ENCODE measurements at regions not wholly inside any gene's neighbourhood (a gene's known extent, or its start where the extent isn't known, plus 50 kb on each side); places are given as distances from the start of the nearest gene placed in this dataset.

DNA sequence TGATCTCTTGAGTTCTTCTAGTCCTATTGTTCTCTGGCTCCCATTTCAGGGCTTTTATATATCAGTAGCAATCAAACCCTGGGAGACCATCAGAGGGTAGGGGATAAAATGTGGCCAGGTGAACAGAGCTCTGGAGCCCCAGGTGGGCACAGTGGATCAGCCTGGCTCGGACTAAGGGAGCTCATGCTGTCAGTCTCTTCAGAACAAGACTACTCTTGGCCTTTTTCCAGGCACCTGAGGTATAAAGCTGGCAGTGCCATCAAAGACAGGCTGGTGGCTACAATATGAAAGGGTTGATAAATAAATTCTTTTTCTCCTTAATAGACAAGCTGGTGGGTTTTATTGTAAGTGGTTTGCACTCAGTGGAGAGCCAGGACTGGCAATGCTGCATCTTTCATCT is 160.0 kb upstream of the CCL2 start:
- no peak for DNase-seq
- Mint-ChIP-seq H3K36me3 (ENCODE audit: low read depth) (no peaks in the 10 kb centered on the region), H3K4me1 (no peaks in the 10 kb centered on the region), H3K27ac (no peak overlapping the region), H3K27me3 (peaks cover 2% of the 10 kb centered on the region), H3K4me3 (no peak overlapping the region), H3K9me3 (no peaks in the 10 kb centered on the region)
- ChIA-PET CTCF (no interaction called here), POLR2A (no interaction called here)

DNA sequence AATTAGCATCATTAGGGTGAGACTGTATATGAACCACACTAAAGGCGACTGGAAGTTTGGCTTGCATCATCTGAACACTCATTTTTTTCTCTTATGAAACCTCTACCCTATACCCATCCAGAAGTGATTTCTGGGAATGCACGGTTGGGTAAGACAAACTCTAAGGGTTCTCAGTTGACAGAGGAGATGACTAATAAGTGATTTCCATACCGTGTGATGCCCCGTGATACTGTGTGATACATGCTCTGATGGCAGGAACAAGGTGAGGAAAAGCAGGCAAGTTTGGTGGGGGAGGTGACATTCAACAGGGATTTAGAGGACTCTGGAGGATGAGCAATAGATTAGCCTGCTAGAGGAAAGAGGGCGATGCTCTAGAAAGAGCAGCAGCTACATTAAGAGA is 156.4 kb upstream of the CCL2 start:
- Mint-ChIP-seq H3K27me3 (peaks cover 4% of the 10 kb centered on the region), H3K9me3 (no peaks in the 10 kb centered on the region), H3K27ac (no peak overlapping the region), H3K4me1 (no peaks in the 10 kb centered on the region), H3K36me3 (ENCODE audit: low read depth) (no peaks in the 10 kb centered on the region), H3K4me3 (no peak overlapping the region)
- ChIA-PET POLR2A (no interaction called here), CTCF (no interaction called here)
- DNase-seq = no peak

DNA sequence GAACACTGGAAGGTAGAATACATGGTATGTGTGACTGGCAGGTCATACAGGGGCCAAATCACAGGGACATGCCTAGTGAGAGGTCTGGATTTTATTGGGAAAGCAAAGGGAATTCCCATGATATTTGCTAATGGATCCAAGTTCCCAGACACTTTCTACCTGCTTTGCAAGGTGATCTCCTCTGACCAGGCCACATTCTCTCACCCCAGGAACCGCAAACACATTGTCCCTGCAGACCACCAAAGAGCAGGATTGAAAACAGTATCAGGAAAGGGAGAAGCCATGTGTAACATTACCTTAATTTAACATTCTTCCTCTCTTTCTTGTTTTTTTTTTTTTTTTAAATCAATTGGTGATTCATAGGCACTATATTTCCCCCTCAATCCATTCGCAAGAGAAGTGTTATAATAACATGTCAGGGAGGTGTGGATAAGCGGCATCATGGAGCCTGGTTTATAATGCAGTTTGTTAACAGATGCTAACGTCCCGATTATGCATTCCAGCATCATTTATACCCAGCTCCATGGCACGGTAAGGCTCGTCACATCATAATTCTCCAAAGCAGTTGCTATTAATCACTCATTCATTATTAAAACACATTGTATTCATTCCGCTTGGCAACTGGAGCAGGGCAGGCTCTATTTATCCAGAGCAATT is 155.1 kb upstream of the CCL2 start:
- Mint-ChIP-seq H3K4me1 (no peaks in the 10 kb centered on the region), H3K4me3 (no peak overlapping the region), H3K9me3 (no peaks in the 10 kb centered on the region), H3K36me3 (ENCODE audit: low read depth) (no peaks in the 10 kb centered on the region), H3K27me3 (peaks cover 7% of the 10 kb centered on the region), H3K27ac (no peak overlapping the region)
- ChIA-PET CTCF (interaction anchor here (1.2 kb wide), 1 partner anchor 101 kb away, joined by 3 read pairs; no protein-coding TSS in a partner anchor), POLR2A (no interaction called here)
- no peak for DNase-seq

DNA sequence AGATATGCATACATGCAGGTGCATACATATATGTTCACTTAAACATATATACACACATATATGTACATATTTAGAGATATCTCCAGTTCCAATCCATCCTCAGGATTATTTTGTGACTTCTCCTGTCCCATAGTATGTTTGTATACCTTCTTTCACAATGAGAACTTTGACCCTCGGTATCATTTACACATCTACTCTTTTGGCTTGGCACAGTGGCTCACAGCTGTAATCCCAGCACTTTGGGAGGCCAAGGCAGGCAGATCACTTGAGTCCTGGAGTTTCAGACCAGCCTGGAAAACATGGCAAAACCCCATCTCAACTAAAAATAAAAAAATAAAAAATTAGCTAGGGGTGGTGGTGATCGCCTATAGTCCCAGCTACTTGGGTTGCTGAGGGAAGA is 148.1 kb upstream of the CCL2 start:
- Mint-ChIP-seq H3K27ac (no peak overlapping the region), H3K4me1 (no peaks in the 10 kb centered on the region), H3K4me3 (no peak overlapping the region), H3K9me3 (no peaks in the 10 kb centered on the region), H3K36me3 (ENCODE audit: low read depth) (no peaks in the 10 kb centered on the region), H3K27me3 (peaks cover 18% of the 10 kb centered on the region)
- ChIA-PET POLR2A (no interaction called here), CTCF (no interaction called here)
- DNase-seq = no peak

DNA sequence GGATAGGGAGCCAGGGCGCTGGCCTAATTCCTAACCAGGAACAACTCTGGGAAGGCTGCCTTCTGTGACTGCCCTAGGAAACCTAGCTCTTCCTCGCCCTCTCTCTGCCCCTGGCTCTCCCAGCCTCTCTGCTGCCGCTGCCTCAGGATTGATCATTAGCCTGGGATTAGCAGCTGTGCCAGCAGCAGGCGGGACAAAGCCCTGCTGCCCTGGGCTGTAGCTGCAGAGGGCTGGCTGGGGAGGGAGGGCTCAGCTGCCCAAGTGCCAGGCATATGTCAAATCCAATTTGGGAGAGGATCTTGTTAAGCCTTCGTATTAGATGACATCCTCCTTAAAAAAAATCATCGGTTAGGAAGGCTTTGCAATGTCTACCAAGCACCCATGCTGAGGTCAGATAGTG is 144.8 kb upstream of the CCL2 start:
- H3K4me3 Mint-ChIP-seq = no peak overlapping the region
- no peaks in the 10 kb centered on the region for H3K9me3 Mint-ChIP-seq
- ChIA-PET POLR2A (no interaction called here), CTCF (no interaction called here)
- DNase-seq = no peak
- H3K4me1 Mint-ChIP-seq = no peaks in the 10 kb centered on the region
- H3K27me3 Mint-ChIP-seq = peaks cover 26% of the 10 kb centered on the region
- no peak overlapping the region for H3K27ac Mint-ChIP-seq
- no peaks in the 10 kb centered on the region for H3K36me3 Mint-ChIP-seq (ENCODE audit: low read depth)

DNA sequence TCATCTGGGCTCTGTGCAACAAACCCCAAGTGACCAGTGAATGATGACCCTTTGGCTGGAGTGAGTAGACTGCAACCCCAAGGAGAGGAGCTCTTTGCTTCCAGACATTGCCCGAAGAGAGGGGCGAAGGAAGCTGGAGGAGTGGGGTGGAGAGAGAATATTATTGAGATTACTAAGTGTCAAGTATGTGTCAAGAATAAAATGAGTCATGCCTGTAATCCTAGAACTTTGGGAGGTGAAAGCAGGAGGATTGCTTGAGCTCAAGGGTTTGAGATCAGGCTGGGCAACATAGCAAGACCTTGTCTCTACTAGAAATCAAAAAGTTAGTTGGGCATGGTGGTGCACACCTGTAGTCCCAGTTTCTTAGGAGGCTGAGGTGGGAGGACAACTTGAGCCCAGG is 142.0 kb upstream of the CCL2 start:
- DNase-seq = no peak
- no peak overlapping the region for H3K4me3 Mint-ChIP-seq
- H3K9me3 Mint-ChIP-seq = no peaks in the 10 kb centered on the region
- ChIA-PET POLR2A (no interaction called here), CTCF (no interaction called here)
- no peak overlapping the region for H3K27ac Mint-ChIP-seq
- no peaks in the 10 kb centered on the region for H3K4me1 Mint-ChIP-seq
- peaks cover 19% of the 10 kb centered on the region for H3K27me3 Mint-ChIP-seq
- H3K36me3 Mint-ChIP-seq (ENCODE audit: low read depth) = no peaks in the 10 kb centered on the region

DNA sequence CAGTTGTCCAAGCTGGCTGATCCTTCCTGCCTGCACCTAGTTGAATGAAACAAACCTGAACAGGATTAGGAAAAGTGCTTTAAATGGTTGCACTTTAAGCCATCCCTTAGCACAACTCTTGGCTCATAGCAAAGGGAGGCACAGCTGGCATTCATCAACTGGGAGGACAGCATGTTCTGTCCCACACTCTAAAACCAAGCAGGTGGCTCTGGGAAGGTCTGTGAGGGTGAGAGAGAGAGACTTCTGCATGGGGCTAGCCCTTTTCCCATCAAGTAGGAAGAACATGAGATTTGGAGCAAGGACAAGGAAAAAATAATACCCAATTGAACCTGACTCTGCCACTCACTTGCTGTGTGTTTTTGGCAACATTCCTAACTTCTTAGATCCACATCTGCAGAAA is 140.9 kb upstream of the CCL2 start:
- Mint-ChIP-seq H3K27me3 (peaks cover 18% of the 10 kb centered on the region), H3K4me1 (no peaks in the 10 kb centered on the region), H3K36me3 (ENCODE audit: low read depth) (no peaks in the 10 kb centered on the region), H3K9me3 (no peaks in the 10 kb centered on the region), H3K27ac (no peak overlapping the region), H3K4me3 (no peak overlapping the region)
- POLR2A ChIA-PET = no interaction called here
- DNase-seq = no peak
- CTCF ChIA-PET = interaction anchor here (0.7 kb wide), 1 partner anchor 678 kb away, joined by 4 read pairs; no protein-coding TSS in a partner anchor

DNA sequence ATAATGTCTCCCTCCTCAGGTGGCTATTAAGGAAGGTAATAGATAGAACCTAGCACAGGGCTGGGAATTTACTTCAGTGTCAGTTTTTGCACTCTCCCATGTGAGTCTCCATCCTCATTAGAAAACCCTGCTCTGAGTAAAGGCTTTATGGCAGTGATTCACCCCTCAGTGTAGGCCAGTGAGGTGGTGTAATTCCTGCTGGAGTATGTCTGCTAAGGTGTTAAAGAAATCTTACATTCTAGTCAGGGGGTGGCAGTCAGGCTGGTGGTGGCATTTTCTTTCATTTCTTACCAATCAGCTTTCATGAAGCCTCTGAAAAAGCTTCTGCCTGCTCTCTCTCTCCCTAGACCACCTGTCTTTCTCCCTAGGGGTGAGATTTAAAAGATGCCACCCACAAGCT is 138.8 kb upstream of the CCL2 start:
- Mint-ChIP-seq H3K27ac (no peak overlapping the region), H3K4me3 (no peak overlapping the region), H3K27me3 (peaks cover 13% of the 10 kb centered on the region), H3K4me1 (no peaks in the 10 kb centered on the region), H3K36me3 (ENCODE audit: low read depth) (no peaks in the 10 kb centered on the region), H3K9me3 (no peaks in the 10 kb centered on the region)
- ChIA-PET POLR2A (no interaction called here), CTCF (no interaction called here)
- no peak for DNase-seq

DNA sequence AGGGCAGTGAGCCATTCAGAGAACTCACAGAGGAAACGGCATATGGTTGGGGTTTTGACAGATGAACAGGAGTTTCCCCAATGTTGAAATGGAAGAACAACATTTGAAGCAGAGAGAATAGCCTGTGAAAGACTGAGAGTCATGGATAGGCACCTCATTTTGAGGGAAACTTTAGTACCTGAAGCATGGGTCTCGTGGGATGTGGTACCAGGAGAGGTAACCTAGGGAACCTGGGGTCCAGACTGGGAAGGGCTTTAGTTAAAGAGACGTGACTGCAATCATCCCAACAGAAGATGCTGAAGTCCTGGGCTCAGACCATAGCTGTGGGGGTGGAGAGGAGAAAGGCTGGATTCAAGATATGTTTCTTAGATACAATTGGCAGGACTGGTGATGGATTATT is 137.8 kb upstream of the CCL2 start:
- no peaks in the 10 kb centered on the region for H3K36me3 Mint-ChIP-seq (ENCODE audit: low read depth)
- no peak overlapping the region for H3K4me3 Mint-ChIP-seq
- H3K9me3 Mint-ChIP-seq = no peaks in the 10 kb centered on the region
- H3K4me1 Mint-ChIP-seq = no peaks in the 10 kb centered on the region
- peaks cover 10% of the 10 kb centered on the region for H3K27me3 Mint-ChIP-seq
- POLR2A ChIA-PET = no interaction called here
- no peak for DNase-seq
- CTCF ChIA-PET = no interaction called here
- H3K27ac Mint-ChIP-seq = no peak overlapping the region

DNA sequence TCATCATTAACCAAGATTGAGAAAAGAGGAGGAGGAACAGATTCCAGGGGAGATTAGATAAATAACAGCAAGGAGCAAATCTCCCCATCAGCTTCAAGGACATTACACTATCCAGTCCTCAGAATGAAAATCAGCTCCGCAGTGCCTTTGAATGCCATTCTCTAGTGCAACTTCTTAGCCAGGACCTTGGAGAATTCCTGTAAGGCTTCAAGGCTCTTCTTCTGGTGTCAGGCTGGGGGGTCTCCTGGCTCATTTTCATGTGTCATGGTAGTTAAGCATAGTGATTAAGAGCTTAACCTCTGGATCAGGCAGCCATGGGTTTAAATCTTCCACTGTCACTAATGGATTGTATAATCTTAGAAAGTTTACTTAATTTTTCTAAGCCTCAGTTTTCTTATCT is 137.3 kb upstream of the CCL2 start:
- ChIA-PET CTCF (no interaction called here), POLR2A (no interaction called here)
- DNase-seq = no peak
- H3K27ac Mint-ChIP-seq = no peak overlapping the region
- H3K4me3 Mint-ChIP-seq = no peak overlapping the region
- H3K9me3 Mint-ChIP-seq = no peaks in the 10 kb centered on the region
- no peaks in the 10 kb centered on the region for H3K4me1 Mint-ChIP-seq
- H3K27me3 Mint-ChIP-seq = peaks cover 7% of the 10 kb centered on the region
- H3K36me3 Mint-ChIP-seq (ENCODE audit: low read depth) = no peaks in the 10 kb centered on the region

DNA sequence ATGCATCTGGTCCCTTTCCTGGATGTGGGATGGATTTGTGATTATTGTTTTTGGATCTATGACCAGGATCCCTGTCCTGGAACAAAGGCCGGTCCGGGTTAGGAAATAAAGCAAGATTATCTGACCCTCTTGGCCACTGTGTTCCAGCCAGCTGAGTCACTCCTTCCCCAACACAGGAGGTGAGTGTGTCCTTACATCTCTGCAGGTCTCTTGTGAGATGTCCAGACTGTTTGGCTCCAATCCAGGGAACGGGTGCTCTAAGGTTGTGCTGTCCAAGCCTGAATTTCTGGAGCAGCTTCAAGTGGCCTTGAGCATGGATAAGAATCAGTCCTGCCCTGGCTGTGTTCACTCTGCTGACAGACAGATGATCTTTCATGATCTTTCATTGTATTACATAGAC is 136.5 kb upstream of the CCL2 start:
- no peaks in the 10 kb centered on the region for H3K9me3 Mint-ChIP-seq
- H3K27ac Mint-ChIP-seq = no peak overlapping the region
- H3K4me3 Mint-ChIP-seq = no peak overlapping the region
- POLR2A ChIA-PET = no interaction called here
- peaks cover 1% of the 10 kb centered on the region for H3K27me3 Mint-ChIP-seq
- H3K4me1 Mint-ChIP-seq = no peaks in the 10 kb centered on the region
- CTCF ChIA-PET = no interaction called here
- no peaks in the 10 kb centered on the region for H3K36me3 Mint-ChIP-seq (ENCODE audit: low read depth)
- no peak for DNase-seq

DNA sequence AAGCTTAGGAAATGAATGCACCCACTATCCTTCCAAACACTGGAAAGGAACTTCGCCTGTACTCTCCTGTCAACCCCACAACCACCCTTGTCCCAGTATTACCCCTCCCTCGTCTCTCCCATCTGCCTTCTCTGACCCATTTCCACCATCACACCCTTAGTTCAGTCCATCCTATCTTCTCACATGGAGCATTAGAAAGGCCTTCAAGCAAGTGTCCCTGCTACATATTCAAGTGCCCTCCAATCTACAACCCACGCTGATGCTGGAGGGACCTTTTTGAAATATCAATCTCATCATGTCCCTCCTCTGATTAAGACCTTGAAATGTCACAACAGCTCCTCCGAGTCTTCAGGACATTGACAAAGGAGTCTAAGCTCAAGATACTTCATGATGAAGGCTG is 133.8 kb upstream of the CCL2 start:
- DNase-seq = no peak
- Mint-ChIP-seq H3K9me3 (no peaks in the 10 kb centered on the region), H3K27ac (no peak overlapping the region), H3K27me3 (no peaks in the 10 kb centered on the region), H3K4me3 (no peak overlapping the region), H3K4me1 (no peaks in the 10 kb centered on the region), H3K36me3 (ENCODE audit: low read depth) (no peaks in the 10 kb centered on the region)
- ChIA-PET CTCF (no interaction called here), POLR2A (no interaction called here)

DNA sequence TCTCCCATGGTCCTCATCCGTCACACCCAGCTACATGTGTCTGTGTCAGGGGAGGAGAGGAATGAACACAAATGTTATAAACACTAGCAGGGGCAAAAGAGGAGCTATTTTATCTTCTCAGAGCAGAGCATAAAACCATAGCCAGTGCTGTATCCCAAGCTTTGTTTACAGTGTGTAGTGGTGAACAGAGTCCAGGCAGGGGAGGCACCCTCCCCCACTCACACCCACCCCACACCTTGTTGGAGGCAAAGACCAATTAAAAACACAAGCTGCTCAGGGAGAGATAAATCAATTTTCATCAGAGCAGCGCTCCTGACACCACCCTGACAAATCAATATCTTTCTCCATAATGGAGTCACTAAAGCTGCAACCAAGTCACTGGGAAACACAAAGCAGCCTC is 132.6 kb upstream of the CCL2 start:
- CTCF ChIA-PET = interaction anchor here (1.4 kb wide), 1 partner anchor 32 kb away, joined by 3 read pairs; no protein-coding TSS in a partner anchor

DNA sequence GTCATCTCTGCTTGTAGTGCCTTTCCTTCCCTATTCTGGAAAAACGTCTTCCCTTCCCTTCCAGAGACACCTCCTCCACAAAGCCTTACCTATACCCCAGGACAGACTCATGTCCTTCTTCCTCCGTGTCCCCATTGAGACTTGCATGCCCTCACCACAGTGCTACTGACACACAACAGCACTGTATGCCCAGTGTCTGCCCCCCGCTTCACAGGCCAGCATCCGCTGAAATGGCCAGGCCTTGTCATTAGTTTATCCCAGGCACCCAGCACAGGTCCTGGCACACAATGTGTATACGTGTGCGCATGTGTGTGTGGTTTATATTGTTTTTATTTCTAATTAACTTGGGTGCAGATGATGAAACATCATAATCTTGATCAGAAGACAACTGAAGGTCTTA is 130.1 kb upstream of the CCL2 start:
- ChIA-PET CTCF (no interaction called here), POLR2A (no interaction called here)
- Mint-ChIP-seq H3K9me3 (no peaks in the 10 kb centered on the region), H3K36me3 (ENCODE audit: low read depth) (no peaks in the 10 kb centered on the region), H3K4me3 (no peak overlapping the region), H3K27me3 (no peaks in the 10 kb centered on the region), H3K4me1 (no peaks in the 10 kb centered on the region), H3K27ac (no peak overlapping the region)
- DNase-seq = no peak

More for the DNA sequence above, 132.6 kb upstream of the CCL2 start:
- Mint-ChIP-seq H3K36me3 (ENCODE audit: low read depth) (no peaks in the 10 kb centered on the region), H3K27ac (no peak overlapping the region), H3K4me1 (no peaks in the 10 kb centered on the region), H3K4me3 (no peak overlapping the region), H3K27me3 (no peaks in the 10 kb centered on the region), H3K9me3 (no peaks in the 10 kb centered on the region)
- POLR2A ChIA-PET = no interaction called here
- no peak for DNase-seq

Measured in activated CD4-positive, alpha-beta T cell treated with anti-CD3 and anti-CD28 coated beads, Interleukin-2, amount 10 ng/mL, durations not matched to agents 7 days and 5 days (primary cell).